ENCODE measurements at regions not wholly inside any gene's neighbourhood (a gene's known extent, or its start where the extent isn't known, plus 50 kb on each side); places are given as distances from the start of the nearest gene placed in this dataset.

DNA sequence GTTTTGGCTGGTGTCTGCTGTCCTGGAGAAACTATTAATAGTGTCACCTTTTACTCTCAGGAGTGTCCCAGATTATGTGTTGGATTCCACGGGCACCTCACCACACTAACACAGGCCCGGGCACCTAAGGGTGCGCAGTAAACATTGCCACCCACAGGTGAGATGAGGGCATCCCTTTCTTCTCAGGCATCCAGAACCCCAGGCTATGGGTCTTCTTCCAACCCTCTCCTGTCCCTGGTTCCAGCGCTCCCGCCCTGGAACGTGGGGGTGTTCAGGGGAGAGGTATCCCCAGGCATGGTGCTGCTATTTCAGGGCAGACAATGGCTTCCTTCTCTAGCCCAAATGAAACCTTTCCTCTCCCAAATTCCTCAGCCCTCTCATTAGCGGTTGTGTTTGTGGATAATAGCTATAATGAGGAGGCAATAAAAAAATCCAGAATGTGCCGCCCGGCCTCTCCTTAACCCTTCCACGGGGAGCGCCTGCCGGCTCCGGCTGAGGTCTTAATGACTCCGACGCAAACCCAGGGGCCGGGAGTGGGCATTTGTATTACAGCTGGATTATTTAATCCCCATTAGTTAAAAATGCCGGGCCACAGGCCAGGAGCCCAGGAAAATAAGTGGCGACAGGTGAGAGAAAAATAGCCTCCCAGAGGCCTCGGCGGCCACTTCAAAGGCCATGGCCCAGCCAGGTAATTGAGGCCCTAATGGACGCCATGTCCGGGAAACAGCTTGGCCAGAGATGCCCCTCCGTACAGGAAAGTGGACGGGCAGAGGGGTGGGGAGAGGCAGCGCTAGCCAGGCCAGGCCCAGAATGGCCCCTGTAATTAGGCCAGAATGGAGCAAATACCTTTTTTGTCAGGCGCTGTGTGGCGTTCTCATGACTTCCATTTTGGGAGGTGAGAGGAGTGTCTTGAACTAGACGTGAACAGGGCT, 102.8 kb downstream of the IRX5 start:
- TF ChIP-seq, protein P1, sequence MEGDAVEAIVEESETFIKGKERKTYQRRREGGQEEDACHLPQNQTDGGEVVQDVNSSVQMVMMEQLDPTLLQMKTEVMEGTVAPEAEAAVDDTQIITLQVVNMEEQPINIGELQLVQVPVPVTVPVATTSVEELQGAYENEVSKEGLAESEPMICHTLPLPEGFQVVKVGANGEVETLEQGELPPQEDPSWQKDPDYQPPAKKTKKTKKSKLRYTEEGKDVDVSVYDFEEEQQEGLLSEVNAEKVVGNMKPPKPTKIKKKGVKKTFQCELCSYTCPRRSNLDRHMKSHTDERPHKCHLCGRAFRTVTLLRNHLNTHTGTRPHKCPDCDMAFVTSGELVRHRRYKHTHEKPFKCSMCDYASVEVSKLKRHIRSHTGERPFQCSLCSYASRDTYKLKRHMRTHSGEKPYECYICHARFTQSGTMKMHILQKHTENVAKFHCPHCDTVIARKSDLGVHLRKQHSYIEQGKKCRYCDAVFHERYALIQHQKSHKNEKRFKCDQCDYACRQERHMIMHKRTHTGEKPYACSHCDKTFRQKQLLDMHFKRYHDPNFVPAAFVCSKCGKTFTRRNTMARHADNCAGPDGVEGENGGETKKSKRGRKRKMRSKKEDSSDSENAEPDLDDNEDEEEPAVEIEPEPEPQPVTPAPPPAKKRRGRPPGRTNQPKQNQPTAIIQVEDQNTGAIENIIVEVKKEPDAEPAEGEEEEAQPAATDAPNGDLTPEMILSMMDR (conservative IDR thresholded peaks at IDR 0.05) = no peak
- TF ChIP-seq EZH2 (IDR thresholded peaks at IDR 0.05; ENCODE audit: low read depth) = no peak
